Skeletal muscle tissue (tissue), 3 donors: ENCODE measurements at regions not wholly inside any gene's neighbourhood (a gene's known extent, or its start where the extent isn't known, plus 50 kb on each side); places are given as distances from the start of the nearest gene placed in this dataset.

ENCODE experiments used
- H3K27ac ChIP-seq: one replicate; pipeline ENCODE4 v1.7.0; 2013; ENCODE audit warnings: mild to moderate bottlenecking, low read depth, low read length, inconsistent platforms
- H3K27me3 ChIP-seq, 3 donors: one replicate each; pipeline ENCODE4 v1.7.0; 2013; ENCODE audit warnings: low read length in 3 of 3; ENCODE audit not compliant: control insufficient read depth in 3 of 3, insufficient read depth in 3 of 3
- H3K36me3 ChIP-seq, 3 donors: one replicate each; pipeline ENCODE4 v1.7.0; 2013; ENCODE audit warnings: low read length in 3 of 3; ENCODE audit not compliant: control insufficient read depth in 3 of 3, insufficient read depth in 3 of 3
- H3K4me1 ChIP-seq, 3 donors: one replicate each; pipeline ENCODE4 v1.7.0; 2013; ENCODE audit warnings: low read length in 3 of 3, mild to moderate bottlenecking in 3 of 3; ENCODE audit not compliant: control insufficient read depth in 3 of 3, insufficient read depth in 3 of 3
- H3K4me3 ChIP-seq, 3 donors: one replicate each; pipeline ENCODE4 v1.7.0; 2013; ENCODE audit warnings: low read length in 3 of 3
- H3K9ac ChIP-seq, 3 donors: one replicate each; pipeline ENCODE4 v1.7.0; 2013; ENCODE audit warnings: low read length in 3 of 3, mild to moderate bottlenecking in 3 of 3, moderate library complexity in 2 of 3, low read depth in 1 of 3
- H3K9me3 ChIP-seq, 3 donors: one replicate each; pipeline ENCODE4 v1.7.0; 2013; ENCODE audit warnings: low read length in 3 of 3; ENCODE audit not compliant: control insufficient read depth in 3 of 3
- donor health status: Osteomylitis.

GRCh38 chr14:66237741-66238140, 248.4 kb upstream of the CCDC196 start:
- no peaks in the 10 kb centered on the region for H3K36me3 ChIP-seq
- H3K9ac ChIP-seq = no peak overlapping the region
- H3K4me3 ChIP-seq = no peak overlapping the region
- H3K9me3 ChIP-seq = no peaks in the 10 kb centered on the region
- H3K27ac ChIP-seq = no peak overlapping the region
- peaks cover 0 to 2% (median 0%) of the 10 kb centered on the region in 3 donors for H3K4me1 ChIP-seq
- H3K27me3 ChIP-seq = no peaks in the 10 kb centered on the region

DNA sequence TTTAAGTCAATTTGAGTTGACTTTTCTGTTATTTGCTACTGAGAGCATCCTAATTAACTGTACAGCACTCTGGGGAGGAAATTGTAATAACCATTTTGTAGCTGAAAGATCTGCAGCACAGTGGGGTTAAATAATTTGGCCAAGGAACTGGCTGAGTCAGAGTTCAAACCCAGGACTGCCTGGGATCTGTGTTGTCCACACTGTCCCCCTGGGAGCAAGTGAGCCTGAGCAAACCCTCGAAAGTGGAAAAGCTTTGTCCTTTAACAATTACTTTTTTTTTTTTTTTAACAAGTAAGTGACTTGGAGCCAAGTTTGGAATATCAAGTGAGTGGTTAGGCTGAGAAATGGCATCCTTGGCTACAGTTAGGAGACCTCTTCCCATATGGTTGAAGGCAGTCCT, 247.2 kb upstream of the CCDC196 start:
- Histone ChIP-seq H3K9ac (no peak overlapping the region), H3K4me3 (no peak overlapping the region)

GRCh38 chr14:66239589-66239988, 246.6 kb upstream of the CCDC196 start:
- Histone ChIP-seq H3K36me3 (no peaks in the 10 kb centered on the region), H3K9ac (no peak overlapping the region), H3K27ac (no peak overlapping the region), H3K4me1 (peaks cover 0 to 2% (median 0%) of the 10 kb centered on the region in 3 donors), H3K9me3 (no peaks in the 10 kb centered on the region), H3K4me3 (no peak overlapping the region), H3K27me3 (no peaks in the 10 kb centered on the region)

More for the DNA sequence above, 247.2 kb upstream of the CCDC196 start:
- no peak overlapping the region for H3K27ac ChIP-seq
- peaks cover 0 to 2% (median 0%) of the 10 kb centered on the region in 3 donors for H3K4me1 ChIP-seq
- no peaks in the 10 kb centered on the region for H3K27me3 ChIP-seq
- H3K9me3 ChIP-seq = no peaks in the 10 kb centered on the region
- no peaks in the 10 kb centered on the region for H3K36me3 ChIP-seq

GRCh38 chr14:66240105-66240504, 246.1 kb upstream of the CCDC196 start:
- Histone ChIP-seq H3K4me1 (peaks cover 0 to 2% (median 0%) of the 10 kb centered on the region in 3 donors), H3K9ac (no peak overlapping the region), H3K36me3 (no peaks in the 10 kb centered on the region), H3K9me3 (no peaks in the 10 kb centered on the region), H3K4me3 (no peak overlapping the region), H3K27ac (no peak overlapping the region), H3K27me3 (no peaks in the 10 kb centered on the region)

DNA sequence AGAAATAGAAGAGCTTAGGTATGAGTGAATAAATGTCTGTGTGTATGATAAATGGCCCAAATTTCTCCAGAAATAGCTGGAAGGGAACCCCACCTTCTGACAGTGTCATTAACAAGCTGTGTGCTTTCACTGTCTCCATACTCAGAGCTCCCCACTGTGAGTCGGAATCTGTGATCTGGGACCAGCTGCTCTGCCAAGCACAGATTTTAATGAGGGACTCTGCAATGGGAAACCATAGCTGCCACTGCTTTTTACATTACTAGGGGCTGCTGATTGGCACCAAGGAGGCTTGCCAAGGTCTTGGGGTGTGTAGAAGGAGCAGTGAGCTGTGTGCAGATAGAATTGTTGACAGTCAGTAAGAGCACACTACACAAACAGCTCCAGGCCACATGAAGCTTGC, 244.2 kb upstream of the CCDC196 start:
- H3K9ac ChIP-seq = no peak overlapping the region
- no peaks in the 10 kb centered on the region for H3K27me3 ChIP-seq
- peaks cover 0 to 2% (median 0%) of the 10 kb centered on the region in 3 donors for H3K4me1 ChIP-seq

DNA sequence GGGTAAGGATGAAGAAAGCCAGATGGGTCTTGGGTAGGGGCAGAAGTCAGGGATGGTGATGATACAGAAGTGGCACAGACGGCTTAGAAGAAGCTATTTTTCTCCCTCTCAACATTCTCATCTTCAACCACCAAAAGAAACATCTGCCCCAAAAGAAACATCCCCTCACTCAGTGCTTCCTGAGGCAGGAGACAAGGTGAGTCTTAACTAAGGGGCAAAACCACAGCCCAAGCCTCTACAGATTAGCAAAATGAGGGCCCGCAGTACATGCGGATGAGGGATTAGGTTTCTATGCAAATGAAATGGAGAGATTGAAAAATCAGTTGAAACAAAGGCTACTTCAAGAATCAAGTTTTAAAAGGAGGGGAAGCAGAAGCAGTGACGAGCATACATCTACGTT, 241.3 kb upstream of the CCDC196 start:
- Histone ChIP-seq H3K4me3 (no peak overlapping the region), H3K4me1 (no peaks in the 10 kb centered on the region), H3K27me3 (no peaks in the 10 kb centered on the region), H3K36me3 (no peaks in the 10 kb centered on the region), H3K27ac (no peak overlapping the region), H3K9ac (no peak overlapping the region), H3K9me3 (no peaks in the 10 kb centered on the region)

More for the DNA sequence above, 244.2 kb upstream of the CCDC196 start:
- Histone ChIP-seq H3K4me3 (no peak overlapping the region), H3K9me3 (no peaks in the 10 kb centered on the region), H3K27ac (no peak overlapping the region), H3K36me3 (no peaks in the 10 kb centered on the region)

- no peak overlapping the region for H3K9ac ChIP-seq
Observed at GRCh38 chr14:66247662-66248193, 238.4 kb upstream of the CCDC196 start.

GRCh38 chr14:66248256-66248655, 237.9 kb upstream of the CCDC196 start:
- Histone ChIP-seq H3K4me1 (no peaks in the 10 kb centered on the region), H3K36me3 (no peaks in the 10 kb centered on the region), H3K9ac (no peak overlapping the region), H3K27ac (no peak overlapping the region), H3K4me3 (no peak overlapping the region), H3K27me3 (no peaks in the 10 kb centered on the region), H3K9me3 (no peaks in the 10 kb centered on the region)

More at GRCh38 chr14:66247662-66248193, 238.4 kb upstream of the CCDC196 start:
- Histone ChIP-seq H3K27ac (no peak overlapping the region), H3K4me3 (no peak overlapping the region), H3K36me3 (no peaks in the 10 kb centered on the region), H3K4me1 (no peaks in the 10 kb centered on the region), H3K27me3 (no peaks in the 10 kb centered on the region), H3K9me3 (no peaks in the 10 kb centered on the region)

GRCh38 chr14:66249544-66249943, 236.6 kb upstream of the CCDC196 start:
- Histone ChIP-seq H3K36me3 (no peaks in the 10 kb centered on the region), H3K4me1 (no peaks in the 10 kb centered on the region), H3K9me3 (no peaks in the 10 kb centered on the region), H3K27ac (no peak overlapping the region), H3K27me3 (no peaks in the 10 kb centered on the region), H3K4me3 (no peak overlapping the region), H3K9ac (no peak overlapping the region)

- Histone ChIP-seq H3K4me1 (no peaks in the 10 kb centered on the region), H3K27ac (no peak overlapping the region), H3K4me3 (no peak overlapping the region), H3K27me3 (no peaks in the 10 kb centered on the region), H3K36me3 (no peaks in the 10 kb centered on the region), H3K9ac (no peak overlapping the region), H3K9me3 (no peaks in the 10 kb centered on the region)
Observed at GRCh38 chr14:66254038-66254437, 232.1 kb upstream of the CCDC196 start.
